NT2/D1 (cell line): ENCODE measurements at regions not wholly inside any gene's neighbourhood (a gene's known extent, or its start where the extent isn't known, plus 50 kb on each side); places are given as distances from the start of the nearest gene placed in this dataset.

Experiments used
- YY1 ChIP-seq: IDR thresholded peaks from 2 replicates; pipeline ENCODE4 v1.6.1; 2011; ENCODE audit not compliant: insufficient read length, insufficient read depth
- ZNF274 ChIP-seq: IDR thresholded peaks from 2 replicates; pipeline ENCODE4 v1.6.1; 2011; ENCODE audit warnings: mild to moderate bottlenecking, low read depth, low read length

GRCh38 chr16:66254106-66254505 lies 112.4 kb upstream of the CDH5 start:
- TF ChIP-seq ZNF274 (no peak), YY1 (no peak)
